GM08714 (cell line): ENCODE measurements at regions not wholly inside any gene's neighbourhood (a gene's known extent, or its start where the extent isn't known, plus 50 kb on each side); places are given as distances from the start of the nearest gene placed in this dataset.

ENCODE experiments used
- H3K4me3 ChIP-seq: fragments of 200-500 bp; sonication (Bioruptor generic); 2 replicates; pipeline ENCODE4 v1.5.1; 2014; ENCODE audit warnings: mild to moderate bottlenecking, low read length, inconsistent platforms
- ZNF274 ChIP-seq: IDR thresholded peaks from 2 replicates; pipeline ENCODE4 v1.6.1; 2012; ENCODE audit warnings: mild to moderate bottlenecking, low read depth, low read length

DNA sequence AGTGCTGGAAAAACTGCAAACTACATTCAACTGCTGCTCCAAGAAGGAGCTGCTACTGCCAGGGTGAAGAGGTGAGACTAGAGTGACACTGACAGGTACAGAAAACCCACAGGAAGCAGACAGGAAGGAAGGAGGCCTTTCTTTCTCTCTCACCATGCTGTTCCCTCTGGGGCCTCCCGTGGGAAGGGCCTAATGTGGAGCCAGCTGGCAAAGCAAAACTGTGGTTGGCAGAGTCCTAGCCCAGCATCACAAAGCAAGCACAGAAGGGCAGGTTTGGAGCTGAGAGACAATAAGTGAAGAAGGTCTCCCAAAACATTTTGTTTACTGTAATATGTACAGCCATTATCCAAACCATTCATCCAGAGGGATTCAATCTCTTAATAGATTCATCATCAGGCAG, 122.5 kb upstream of the MAX start:
- TF ChIP-seq ZNF274, result no peak
- no peak overlapping the region for H3K4me3 ChIP-seq

DNA sequence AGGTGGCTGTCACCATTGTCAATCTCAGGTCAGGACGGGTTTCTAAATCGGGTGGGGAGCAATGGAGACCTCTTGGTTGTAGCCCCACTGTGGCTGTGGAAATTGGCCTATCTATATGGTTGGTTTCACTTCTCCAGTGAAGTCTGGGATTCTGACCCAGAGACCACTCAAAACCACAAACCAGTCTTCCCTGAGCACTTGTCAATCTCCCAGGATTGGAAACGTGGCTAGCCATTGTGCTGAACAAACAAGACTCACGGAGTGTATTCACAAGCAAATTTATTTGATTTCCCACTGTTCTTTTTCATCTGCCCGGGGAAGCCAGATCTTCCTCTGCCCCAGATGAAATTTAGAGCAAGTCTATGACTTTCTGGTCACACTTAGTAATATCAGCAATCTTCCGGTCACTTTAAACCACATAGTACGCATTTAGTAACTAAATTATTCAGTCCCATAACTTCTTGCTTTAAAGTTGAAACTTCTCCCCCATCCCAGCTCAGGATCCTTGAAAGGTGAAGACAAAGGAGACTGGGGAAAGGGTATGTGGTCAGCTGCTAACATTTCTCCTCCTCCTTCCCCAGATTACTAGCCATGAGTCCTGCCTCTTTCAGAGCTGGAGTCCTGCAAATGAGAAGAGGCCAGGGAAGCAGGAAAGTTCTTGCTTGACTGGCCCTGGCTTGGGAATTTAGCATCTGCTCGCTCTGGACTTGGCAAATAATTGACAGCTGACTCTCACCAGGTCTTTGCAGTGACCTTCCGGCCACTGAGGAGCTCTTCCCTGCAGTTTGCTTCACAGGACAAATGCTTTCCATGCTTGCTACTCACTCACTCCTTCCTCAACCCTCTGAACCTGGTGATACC, 123.2 kb upstream of the MAX start:
- H3K4me3 ChIP-seq, result no peak overlapping the region
- TF ChIP-seq ZNF274, result no peak

DNA sequence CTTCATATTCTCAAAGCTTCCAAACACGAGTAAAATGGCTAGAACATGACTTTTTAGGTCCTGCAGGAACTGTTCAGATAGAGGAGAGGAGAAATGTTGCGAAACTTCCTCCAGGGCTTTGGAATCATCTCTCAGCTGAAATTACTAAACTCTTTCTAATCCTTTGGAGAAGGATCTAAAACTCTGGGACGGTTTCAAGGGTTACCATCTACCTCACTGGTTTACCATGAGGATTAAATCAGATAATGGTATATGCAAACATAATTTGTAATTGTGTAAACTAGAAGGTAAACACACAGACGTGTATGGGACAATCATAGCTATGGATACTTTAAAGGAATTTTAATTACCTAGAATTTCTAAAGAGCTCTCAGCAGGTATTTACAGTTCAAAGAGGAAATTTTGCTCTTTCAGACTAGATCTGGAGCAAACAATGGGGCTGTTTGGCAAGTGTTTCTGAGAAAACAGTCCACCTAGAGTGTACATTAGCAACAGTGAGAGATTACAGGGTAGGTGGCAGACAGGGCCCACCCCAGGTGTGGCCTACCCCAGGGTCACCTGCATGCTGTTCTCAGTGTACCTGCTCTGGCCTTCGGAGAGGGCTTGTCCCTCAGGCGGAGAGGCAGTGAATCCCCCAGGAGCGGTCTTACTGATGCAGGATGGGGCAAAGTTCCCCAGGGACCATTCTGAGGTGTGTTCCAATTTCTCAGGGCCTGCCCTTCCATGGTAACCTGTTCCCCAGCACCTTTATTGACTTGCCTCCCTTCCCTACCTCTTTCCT, 124.7 kb upstream of the MAX start:
- TF ChIP-seq ZNF274, result no peak
- no peak overlapping the region for H3K4me3 ChIP-seq

GRCh38 chr14:65228436-65228835, 126.1 kb upstream of the MAX start:
- TF ChIP-seq ZNF274, result no peak
- no peak overlapping the region; the same call in 1 of the 2 replicates for H3K4me3 ChIP-seq

- no peak for TF ChIP-seq ZNF274
- H3K4me3 ChIP-seq, result no peak overlapping the region; the same call in 1 of the 2 replicates
These were observed 126.8 kb upstream of the MAX start for GRCh38 chr14:65228956-65229747.

DNA sequence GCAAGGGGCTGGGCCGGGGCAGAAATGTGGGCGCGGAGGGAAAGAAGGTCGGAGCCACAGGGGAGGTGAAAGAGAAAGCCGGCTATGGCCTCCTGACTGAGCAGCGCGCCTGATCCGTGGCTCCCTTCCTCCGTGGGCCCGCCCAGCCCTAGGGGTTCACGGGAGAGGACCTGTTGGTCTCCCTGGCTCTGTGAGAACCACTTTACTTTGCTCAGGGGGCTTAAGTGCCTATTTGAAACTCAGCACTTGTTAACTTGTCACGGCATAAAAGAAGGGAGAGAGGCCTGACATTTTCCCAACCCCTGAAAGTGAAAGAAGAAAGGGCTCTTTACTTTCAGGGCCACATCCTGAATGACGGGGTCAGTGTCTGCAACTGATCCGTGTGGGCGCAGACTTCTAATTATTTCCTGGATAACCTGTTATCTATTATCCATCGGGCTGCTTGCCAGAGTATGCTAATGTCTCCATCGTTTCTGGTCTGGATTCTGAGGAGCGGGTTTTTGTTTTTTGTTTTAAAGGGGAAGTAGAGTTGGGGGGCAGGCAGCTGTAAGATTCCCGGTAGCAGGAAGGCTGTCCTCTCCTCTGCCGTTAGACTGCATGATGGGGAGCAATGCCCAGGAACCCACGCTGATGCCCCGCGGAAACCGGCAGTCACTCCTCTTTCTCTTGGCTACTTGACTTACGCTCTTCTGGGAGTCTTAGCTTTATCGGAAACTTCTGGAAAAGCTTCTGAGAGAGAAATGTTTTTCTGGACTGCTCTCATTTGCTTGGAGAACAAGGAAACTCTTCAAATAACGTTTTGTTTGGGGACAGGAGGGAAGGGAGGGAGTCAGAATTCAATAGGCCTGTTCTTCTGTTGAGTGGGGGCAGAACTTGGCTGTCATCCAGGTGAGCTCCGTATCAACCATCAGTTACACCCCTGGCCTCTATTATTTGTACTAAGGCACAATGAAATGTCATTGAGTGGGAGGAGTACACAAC, 127.7 kb upstream of the MAX start:
- TF ChIP-seq ZNF274, result no peak
- H3K4me3 ChIP-seq, result no peak overlapping the region; the same call in 1 of the 2 replicates

DNA sequence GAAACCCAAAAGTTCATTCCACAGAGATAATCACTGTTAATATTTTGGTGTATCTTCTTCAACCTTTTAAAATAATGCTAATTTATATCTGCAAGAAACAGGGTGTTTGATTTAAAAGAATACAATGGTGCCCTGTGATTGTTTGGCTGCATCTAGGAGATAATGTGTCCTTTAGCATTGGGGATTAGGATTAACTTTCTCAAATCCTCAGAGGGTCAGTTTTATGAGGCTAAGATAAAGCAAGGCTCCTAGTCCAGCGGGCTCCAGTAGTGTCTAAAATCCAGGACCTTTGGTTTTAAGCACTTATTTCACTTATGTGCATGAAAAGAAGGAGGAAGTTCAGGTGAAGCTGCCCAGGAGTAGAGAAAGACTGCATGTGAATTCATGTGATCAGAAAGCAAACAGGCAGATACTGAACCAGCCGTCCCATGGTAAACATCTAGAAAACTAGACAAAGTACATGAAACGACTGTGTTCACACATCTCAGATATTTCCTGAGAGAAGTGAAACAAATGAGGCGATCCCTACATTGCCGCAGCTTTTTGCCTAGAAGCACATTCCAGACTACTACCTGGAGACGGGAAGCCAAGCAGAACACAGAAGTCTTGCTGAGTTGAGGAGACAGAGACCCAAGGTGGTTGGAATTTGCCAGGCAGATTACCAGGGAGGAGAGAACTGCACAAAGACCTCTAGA, 129.1 kb upstream of the MAX start:
- no peak overlapping the region for H3K4me3 ChIP-seq
- TF ChIP-seq ZNF274, result no peak

DNA sequence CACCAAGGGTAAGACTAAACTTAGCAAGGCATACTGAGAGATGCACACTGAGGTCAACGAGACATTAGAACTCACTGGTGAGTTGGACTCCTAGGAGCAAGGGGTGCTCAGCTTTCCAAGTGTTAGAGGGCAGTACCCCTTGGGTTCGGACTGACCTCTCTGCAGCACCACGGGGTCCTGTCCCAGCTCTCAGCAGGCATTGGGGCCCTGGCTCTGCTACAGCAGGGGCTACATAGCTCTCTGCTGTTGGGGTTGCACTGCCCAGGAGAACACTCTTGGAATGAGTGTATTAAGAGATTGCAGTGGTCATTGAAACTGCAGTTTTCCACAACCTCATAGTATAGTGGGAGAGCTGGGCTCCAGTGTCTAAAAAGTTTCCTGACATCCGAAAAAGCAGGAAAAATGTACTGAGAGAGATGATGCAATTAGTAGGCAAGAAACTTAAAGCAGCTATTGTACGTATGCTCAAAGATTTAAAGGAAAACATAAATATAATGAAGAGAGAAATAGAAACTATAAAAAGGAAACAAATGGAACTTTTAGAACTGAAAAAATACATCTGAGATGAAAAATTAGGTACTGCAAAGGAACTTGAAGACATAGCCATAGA, 132.5 kb upstream of the MAX start:
- no peak overlapping the region for H3K4me3 ChIP-seq
- no peak for TF ChIP-seq ZNF274

DNA sequence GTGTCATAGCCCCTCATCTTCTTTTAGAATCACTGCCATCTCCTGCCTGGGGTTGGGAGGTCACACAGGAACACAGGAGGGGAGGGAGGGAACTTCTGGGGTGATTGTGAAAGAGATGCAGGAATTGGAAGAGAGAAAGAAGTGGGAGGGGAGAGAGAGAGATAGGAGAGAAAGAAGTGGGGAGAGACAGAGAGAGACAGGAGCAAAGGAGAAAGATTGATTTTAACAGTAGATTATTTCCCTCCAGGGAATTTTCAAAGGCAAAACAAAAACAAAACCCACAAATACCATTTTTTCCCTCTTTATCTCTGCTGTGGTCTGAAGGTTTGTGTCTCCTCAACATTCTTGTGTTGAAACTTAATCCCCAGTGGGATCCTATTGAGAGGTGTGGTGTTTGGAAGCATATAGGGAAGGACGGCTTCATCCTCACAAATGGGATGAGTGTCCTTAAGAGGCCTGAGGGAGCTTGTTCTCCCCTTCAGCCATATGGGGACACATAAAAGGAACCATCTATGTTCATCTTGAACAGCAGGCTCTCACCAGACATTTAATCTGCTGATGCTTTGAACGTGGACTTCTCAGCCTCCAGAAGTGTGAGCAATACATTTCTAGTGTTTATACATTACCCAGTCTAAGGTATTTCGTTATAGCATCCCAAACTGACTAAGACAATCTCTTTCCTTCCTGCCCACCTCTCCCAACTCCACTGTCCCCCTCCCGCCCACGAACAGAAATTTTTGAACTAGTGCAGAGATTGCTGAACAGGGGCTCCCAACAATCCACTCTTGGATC, 134.9 kb upstream of the MAX start:
- no peak overlapping the region for H3K4me3 ChIP-seq
- no peak for TF ChIP-seq ZNF274

DNA sequence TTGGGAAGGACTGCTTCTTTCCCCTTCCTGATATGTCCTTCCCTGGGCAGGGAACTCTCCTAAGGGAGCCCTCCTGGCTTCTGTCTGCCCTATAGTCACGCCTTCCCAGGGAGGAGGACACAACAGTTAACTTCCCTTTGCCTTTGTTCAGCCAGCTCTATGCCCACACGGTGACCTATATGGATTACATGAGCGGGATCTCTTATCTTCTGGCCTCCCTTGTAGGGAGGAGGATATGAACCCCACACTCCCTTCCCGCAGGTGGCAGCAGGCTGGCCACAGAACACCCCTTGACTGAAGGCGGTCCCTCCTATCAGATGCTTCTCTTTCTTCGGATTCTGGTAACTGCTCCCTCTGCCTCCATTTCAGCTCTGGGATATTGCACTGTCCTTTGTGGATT, 135.6 kb upstream of the MAX start:
- no peak overlapping the region for H3K4me3 ChIP-seq

DNA sequence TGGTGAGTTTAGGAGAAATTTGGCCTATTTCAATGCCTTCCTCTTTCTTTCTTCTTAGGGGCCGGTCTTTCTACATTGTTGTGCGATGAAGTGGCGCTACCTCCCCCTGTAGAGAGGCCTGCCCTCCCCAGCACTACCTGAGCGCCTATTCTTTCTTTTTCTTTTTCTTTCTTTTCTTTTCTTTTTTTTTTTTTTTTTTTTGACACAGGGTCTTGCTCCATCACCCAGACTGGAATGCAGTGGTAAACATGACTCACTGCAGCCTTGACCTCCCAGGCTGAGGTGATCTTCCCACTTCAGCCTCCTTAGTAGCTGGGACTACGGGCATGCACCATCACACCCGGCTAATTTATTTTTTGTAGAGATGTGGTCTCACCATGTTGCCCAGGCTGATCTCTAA, 136.1 kb upstream of the MAX start:
- H3K4me3 ChIP-seq, result no peak overlapping the region
- TF ChIP-seq ZNF274, result no peak

More for the DNA sequence above, 135.6 kb upstream of the MAX start:
- TF ChIP-seq ZNF274, result no peak
